ENCODE measurements at regions not wholly inside any gene's neighbourhood (a gene's known extent, or its start where the extent isn't known, plus 50 kb on each side); places are given as distances from the start of the nearest gene placed in this dataset.

- TF ChIP-seq REST (IDR thresholded peaks at IDR 0.05; ENCODE audit: unreplicated experiment): no peak
These were observed 217.6 kb upstream of the CPHXL start (continued) for GRCh38 chr16:75943705-75944514.

- H3K4me3 ChIP-seq: no peak overlapping the region
- H3K9me3 Mint-ChIP-seq: peaks cover 58% of the 10 kb centered on the region
- H3K36me3 Mint-ChIP-seq (ENCODE audit: low read depth): no peaks in the 10 kb centered on the region
- DNase-seq (ENCODE audit: low spot score) (no peak), ATAC-seq (no peak)
- no peaks in the 10 kb centered on the region for H3K36me3 ChIP-seq (ENCODE audit: insufficient read depth)
- no peak overlapping the region for H3K4me3 Mint-ChIP-seq
- H3F3A ChIP-seq (replicated peaks; ENCODE audit: low read depth): no peaks in the 10 kb centered on the region
- H3K27me3 Mint-ChIP-seq (ENCODE audit: insufficient read depth, low read depth, poor library complexity): peaks cover 5% of the 10 kb centered on the region
- H3K27me3 ChIP-seq (ENCODE audit: insufficient read depth): peaks cover 34% of the 10 kb centered on the region; the same call in 1 of the 2 replicates
- no peaks in the 10 kb centered on the region for H3K79me2 ChIP-seq (replicated peaks; ENCODE audit: insufficient read depth)
- H3K4me2 ChIP-seq: no peak overlapping the region
- H3K27ac ChIP-seq (ENCODE audit: low read depth): no peak overlapping the region
- TF ChIP-seq CTCF (conservative IDR thresholded peaks at IDR 0.05; ENCODE audit: low read depth in 2 of 2) (no peak), JUNB (IDR thresholded peaks at IDR 0.05; ENCODE audit: unreplicated experiment) (no peak), ZNF114 (CRISPR knock-in tag; IDR thresholded peaks at IDR 0.05) (no peak)
- H3K9me2 ChIP-seq (ENCODE audit: insufficient read depth): no peaks in the 10 kb centered on the region
- peaks cover 7% of the 10 kb centered on the region for H4K20me1 ChIP-seq (replicated peaks; ENCODE audit: insufficient read depth)
- peaks cover 10% of the 10 kb centered on the region for H3K4me1 ChIP-seq (ENCODE audit: insufficient read depth)
- H2AFZ ChIP-seq: no peak overlapping the region
- no peak overlapping the region for H3K27ac Mint-ChIP-seq
- 0 out of 3 replicates have a peak, but pooled peaks cover 5% of the 10 kb centered on the region for H3K4me1 Mint-ChIP-seq
These were observed 219.7 kb upstream of the CPHXL start for GRCh38 chr16:75945916-75946457.

- Mint-ChIP-seq H3K36me3 (ENCODE audit: low read depth) (no peaks in the 10 kb centered on the region), H3K27ac (no peak overlapping the region), H3K9me3 (peaks cover 49% of the 10 kb centered on the region), H3K4me1 (0 out of 3 replicates have a peak, but pooled peaks cover 5% of the 10 kb centered on the region), H3K27me3 (ENCODE audit: insufficient read depth, low read depth, poor library complexity) (no peaks in the 10 kb centered on the region), H3K4me3 (no peak overlapping the region)
- Histone ChIP-seq H3K79me2 (replicated peaks; ENCODE audit: insufficient read depth) (no peaks in the 10 kb centered on the region), H3K4me3 (no peak overlapping the region), H3K27ac (ENCODE audit: low read depth) (no peak overlapping the region), H3K27me3 (ENCODE audit: insufficient read depth) (peaks cover 19% of the 10 kb centered on the region; the same call in 1 of the 2 replicates), H2AFZ (no peak overlapping the region), H3K36me3 (ENCODE audit: insufficient read depth) (no peaks in the 10 kb centered on the region), H3K4me1 (ENCODE audit: insufficient read depth) (peaks cover 10% of the 10 kb centered on the region), H4K20me1 (replicated peaks; ENCODE audit: insufficient read depth) (peaks cover 7% of the 10 kb centered on the region), H3K4me2 (no peak overlapping the region), H3K9me2 (ENCODE audit: insufficient read depth) (no peaks in the 10 kb centered on the region), H3F3A (replicated peaks; ENCODE audit: low read depth) (no peaks in the 10 kb centered on the region)
- DNase-seq (ENCODE audit: low spot score): no peak
- no peak for ATAC-seq
- TF ChIP-seq EZH2 (IDR thresholded peaks at IDR 0.05; ENCODE audit: low read depth, unreplicated experiment) (no peak), JUNB (IDR thresholded peaks at IDR 0.05; ENCODE audit: unreplicated experiment) (no peak), NANOG (IDR thresholded peaks at IDR 0.05; ENCODE audit: borderline replicate concordance) (no peak), ZNF331 (CRISPR knock-in tag; IDR thresholded peaks at IDR 0.05; ENCODE audit: low read depth) (no peak), EZH2phosphoT487 (IDR thresholded peaks at IDR 0.05; ENCODE audit: unreplicated experiment) (no peak), REST (IDR thresholded peaks at IDR 0.05; ENCODE audit: unreplicated experiment) (no peak), ETS1 (IDR thresholded peaks at IDR 0.05) (no peak)
These were observed 221.4 kb upstream of the CPHXL start for GRCh38 chr16:75947626-75948239.

Measured in GM23338 (cell line).